MV-4-11 (cell line): ENCODE measurements at regions not wholly inside any gene's neighbourhood (a gene's known extent, or its start where the extent isn't known, plus 50 kb on each side); places are given as distances from the start of the nearest gene placed in this dataset.

ENCODE experiments used
- DNase-seq: peaks from one replicate; lab custom pipeline; 2025; lab: John Stamatoyannopoulos, UW

GRCh38 chr3:84877092-84877491, 81.7 kb upstream of the CADM2 start:
- DNase-seq: no peak

DNA sequence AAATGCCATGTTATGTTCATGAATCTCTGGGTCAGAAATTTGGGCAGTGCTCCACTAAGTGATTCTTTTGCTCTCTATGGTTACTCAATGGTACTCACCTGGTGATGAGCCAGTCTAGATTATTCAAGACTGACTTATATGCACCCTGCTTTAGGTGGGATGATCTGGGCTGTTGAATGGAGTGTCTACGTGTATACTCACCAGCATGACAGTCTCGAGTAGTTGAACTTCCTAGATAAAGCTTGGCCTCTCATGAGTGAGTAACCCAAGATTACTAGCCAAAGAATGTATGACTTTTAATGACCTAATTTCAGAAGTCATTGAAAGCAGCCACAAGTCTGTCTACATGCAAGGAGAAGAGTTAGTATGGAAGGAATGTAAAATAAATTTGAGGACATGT, 77.5 kb upstream of the CADM2 start:
- DNase-seq: no peak

GRCh38 chr3:84885199-84885882, 73.4 kb upstream of the CADM2 start:
- DNase-seq: no peak

GRCh38 chr3:84891851-84892250, 66.9 kb upstream of the CADM2 start:
- DNase-seq: no peak

- no peak for DNase-seq
These were observed 65.6 kb upstream of the CADM2 start for GRCh38 chr3:84893211-84893610.

GRCh38 chr3:84904212-84904611, 54.6 kb upstream of the CADM2 start:
- no peak for DNase-seq

- no peak for DNase-seq
These were observed 53.8 kb upstream of the CADM2 start for GRCh38 chr3:84904816-84905555.

- DNase-seq: no peak
These were observed 53.3 kb upstream of the CADM2 start for GRCh38 chr3:84905556-84905920.

- DNase-seq: no peak
These were observed 52.7 kb upstream of the CADM2 start for GRCh38 chr3:84906065-84906464.
